ENCODE measurements at regions not wholly inside any gene's neighbourhood (a gene's known extent, or its start where the extent isn't known, plus 50 kb on each side); places are given as distances from the start of the nearest gene placed in this dataset.

- DNase-seq: no peak
Measured at GRCh38 chr3:19093084-19093483, 55.2 kb upstream of the KCNH8 start.

- DNase-seq: no peak
Measured at GRCh38 chr3:19077388-19077787, 70.9 kb upstream of the KCNH8 start.

DNA sequence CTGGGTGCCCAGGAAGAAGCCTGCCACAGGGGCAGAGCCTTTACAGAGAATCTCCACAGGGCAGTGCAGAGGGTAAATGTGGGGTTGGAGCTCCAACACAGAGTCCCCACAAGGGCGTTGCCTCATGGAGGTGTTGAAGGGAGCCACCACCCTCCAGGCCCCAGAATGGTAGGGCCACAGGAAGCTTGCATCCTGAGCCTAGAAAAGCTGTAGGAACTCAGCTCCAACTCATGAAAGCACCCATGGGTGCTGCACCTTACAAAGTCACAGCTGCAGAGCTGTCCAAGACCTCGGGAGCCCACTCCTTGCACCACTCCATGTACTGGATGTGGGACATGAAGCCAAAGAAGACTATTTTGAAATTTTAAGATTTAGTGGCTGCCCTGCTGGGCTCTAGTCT, 73.3 kb upstream of the KCNH8 start:
- no peak for DNase-seq

GRCh38 chr3:19074257-19074900, 73.9 kb upstream of the KCNH8 start:
- peak; percentile 20 to 52 (median 51) for DNase-seq

- no peak for DNase-seq
Measured at GRCh38 chr3:19073341-19074105, 74.8 kb upstream of the KCNH8 start.

DNA sequence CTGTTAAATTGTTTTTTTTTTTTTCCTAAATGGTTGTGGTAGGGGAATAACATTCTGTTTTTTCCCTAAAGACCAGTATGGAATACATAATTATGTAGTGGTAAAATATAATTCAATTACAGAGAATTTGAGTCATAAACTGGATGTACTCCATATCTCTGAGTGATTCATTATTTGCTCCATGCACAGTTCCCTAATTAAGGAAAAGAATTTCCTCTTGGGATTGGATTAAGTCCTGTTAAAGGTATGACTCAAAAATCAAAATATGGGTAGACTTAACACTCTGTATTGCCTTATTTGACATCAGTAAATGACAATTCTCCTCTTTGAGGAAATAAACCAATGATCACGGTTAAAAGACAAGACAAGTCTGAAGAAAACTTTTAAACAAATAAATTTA, 78.0 kb upstream of the KCNH8 start:
- no peak for DNase-seq

- peak in 2 of 3 donors; percentile 8 to 16 for DNase-seq
Measured at GRCh38 chr3:19065027-19065426, 83.3 kb upstream of the KCNH8 start.

GRCh38 chr3:19063936-19064335, 84.4 kb upstream of the KCNH8 start:
- no peak for DNase-seq

- no peak for DNase-seq
Measured at GRCh38 chr3:19060404-19060803, 87.9 kb upstream of the KCNH8 start.

- DNase-seq: no peak
Measured at GRCh38 chr3:19052874-19053273, 95.4 kb upstream of the KCNH8 start.

DNA sequence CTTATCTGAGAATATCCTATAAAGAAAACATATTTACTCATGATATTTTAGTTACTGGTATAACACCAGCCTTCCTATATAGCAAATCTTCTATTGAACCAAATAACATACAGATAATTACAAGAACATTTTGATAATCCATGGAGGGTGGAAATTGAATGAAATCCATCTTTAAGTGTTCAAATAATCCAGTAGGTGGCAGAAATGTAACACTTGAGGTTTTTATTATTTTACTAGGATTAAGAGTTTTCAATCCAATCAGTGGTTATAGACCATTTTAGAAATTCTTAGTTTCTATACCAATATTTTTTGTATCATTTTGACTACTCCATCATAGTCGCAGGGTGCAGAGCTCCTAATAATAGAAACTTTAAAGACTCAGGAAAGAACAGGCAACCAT, 101.9 kb upstream of the KCNH8 start:
- peak in 2 of 3 donors; percentile 26 to 40 for DNase-seq

DNA sequence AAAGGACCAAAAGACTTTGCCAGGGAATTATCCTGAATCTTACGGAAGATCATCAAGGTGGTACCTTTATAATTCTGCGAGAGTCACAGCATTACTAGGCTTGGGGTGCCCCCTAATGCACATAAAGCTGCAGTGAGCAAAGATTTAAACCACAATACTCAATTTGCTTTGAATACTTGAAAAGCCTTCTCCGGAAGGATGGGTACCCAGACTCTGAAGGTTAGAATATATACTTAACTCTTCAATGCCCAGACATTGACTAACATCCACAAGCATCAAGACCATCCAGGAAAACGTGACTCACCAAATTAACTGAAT, 117.8 kb upstream of the KCNH8 start:
- DNase-seq: no peak

DNA sequence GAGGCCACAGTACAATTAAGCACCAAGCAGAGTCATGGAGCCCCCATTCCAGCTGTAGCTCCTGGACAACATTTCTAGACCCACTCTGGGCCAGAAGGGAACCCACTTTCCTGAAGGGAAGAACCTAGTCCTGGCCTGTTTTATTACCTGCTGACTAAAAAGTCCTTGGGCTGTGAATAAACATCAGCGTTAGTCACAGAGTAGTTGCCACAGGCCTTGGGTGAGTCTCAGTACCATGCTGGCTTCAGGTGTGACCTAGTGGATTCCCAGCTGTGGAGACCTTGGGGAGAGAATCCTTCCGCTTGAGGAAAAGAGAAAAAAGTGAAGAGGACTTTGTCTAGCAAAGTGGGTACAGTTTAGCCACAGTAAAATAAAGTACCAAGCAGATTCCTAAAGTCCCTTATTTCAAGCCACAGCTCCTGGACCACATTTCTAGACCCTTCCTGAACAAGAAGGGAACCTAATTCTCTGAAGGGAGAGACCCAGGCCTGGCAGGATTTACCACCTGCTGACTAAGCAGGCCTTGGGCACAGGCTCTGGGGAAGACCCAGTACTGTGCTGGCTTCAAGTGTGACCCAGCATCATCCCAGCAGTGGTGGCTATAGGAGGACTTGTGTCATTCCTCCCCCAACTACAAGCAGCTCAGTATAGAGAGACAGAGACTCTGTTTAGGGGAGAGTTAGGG, 118.3 kb upstream of the KCNH8 start:
- DNase-seq: no peak

DNA sequence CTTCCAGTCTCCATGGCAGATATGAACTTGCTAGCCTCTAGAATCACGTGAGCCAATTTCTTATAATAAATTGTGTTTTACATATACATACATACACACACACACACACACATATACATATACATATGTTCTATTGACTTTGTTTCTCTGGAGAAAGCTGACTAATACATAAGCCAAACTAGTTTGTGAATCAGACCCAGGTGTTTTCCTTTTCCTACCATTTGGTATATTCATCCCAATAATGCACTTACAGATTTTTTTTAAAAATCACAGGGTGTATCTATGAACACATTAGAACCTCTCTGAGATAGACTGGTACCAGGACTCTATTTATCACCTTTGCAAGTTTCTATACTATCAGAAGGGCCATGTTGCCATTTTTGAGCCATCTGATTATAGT, 122.9 kb upstream of the KCNH8 start:
- DNase-seq: no peak

GRCh38 chr3:19022546-19022945, 125.8 kb upstream of the KCNH8 start:
- no peak for DNase-seq

- no peak for DNase-seq
Measured at GRCh38 chr3:19016851-19017250, 131.5 kb upstream of the KCNH8 start.

DNA sequence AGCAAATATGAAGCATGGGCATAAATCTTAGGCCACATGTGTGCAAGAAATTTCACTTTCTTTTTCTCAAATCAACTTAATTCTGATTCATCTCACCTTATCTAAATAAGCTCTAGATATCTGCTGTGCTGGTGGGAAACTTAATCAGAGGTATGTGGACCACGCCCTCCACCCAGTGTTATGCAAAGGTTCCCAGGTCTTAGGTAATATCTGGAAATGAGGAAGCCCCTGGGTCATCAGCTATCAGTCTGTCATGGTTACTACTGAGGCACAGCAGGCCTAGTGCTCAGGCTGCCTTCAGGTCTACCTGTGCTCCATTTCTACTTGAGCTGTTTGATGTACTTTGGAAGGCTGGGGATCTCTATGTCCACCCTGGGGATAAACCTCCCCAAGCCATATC, 134.4 kb upstream of the KCNH8 start:
- DNase-seq: no peak

- DNase-seq: no peak
Measured at GRCh38 chr3:19012846-19013245, 135.5 kb upstream of the KCNH8 start.

DNA sequence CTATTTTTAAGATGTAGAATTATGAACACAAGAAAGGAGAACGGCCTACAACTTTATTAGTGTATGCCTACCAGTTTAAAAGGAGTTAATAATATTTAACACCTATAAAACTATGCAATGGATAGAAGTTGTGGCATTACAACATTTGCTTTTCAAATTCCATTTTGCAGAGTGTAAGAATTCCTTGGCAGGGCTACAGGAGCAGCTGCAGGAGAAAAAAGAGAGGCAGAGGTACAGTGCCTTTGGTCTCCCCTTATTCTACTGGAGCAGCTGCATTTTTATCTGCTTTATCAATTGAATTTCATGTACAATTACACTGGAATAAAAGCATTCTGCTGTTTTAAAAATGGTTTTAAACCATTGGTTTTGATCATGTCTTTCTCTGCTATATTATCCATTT, 145.7 kb upstream of the KCNH8 start:
- DNase-seq: no peak

DNA sequence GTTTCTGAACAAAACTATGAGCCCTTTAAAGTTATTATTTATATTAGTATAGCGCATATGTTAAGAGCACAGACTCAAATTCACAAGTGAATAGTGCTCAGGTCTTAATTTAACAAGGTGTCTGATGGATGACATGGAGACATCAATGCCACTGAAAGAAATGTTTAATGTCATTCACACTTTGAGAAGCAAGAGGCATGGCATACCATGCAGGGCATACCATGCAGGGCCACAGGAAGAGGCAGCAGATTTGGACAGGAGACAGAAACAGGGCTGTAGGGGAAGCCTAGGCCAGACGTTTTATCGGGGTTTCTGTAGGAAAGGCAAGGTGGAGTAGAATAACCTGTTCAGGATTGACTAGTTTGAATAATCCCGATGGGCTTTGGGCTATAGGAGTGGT, 150.2 kb upstream of the KCNH8 start:
- DNase-seq: no peak

GRCh38 chr3:18992709-18993108, 155.6 kb upstream of the KCNH8 start:
- no peak for DNase-seq

DNA sequence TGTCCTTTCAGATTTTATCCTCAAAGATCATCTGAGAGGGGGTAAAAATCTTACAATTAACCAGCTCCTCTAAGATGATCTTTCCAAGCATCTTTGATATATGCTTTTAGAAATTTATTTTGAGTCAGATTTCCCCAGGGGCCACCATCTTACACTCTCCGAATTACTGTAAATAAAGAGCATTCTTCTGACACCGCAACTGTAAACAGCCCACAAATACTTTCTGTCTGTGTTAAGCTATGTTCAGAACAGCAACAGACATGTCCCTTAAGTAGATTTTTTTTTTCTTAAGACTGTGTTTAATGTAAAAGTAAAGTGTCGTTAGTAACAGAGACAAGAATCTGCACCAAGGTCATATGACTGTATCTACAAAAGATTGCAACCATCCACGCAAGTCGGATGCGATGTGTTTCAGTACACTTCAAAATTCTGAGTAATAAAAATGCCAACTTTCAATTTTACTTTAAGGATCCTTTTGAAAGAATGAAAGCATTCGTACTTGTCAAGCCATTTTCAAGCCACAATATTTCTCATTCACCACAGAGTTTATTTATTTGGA, 159.0 kb upstream of the KCNH8 start:
- no peak for DNase-seq

DNA sequence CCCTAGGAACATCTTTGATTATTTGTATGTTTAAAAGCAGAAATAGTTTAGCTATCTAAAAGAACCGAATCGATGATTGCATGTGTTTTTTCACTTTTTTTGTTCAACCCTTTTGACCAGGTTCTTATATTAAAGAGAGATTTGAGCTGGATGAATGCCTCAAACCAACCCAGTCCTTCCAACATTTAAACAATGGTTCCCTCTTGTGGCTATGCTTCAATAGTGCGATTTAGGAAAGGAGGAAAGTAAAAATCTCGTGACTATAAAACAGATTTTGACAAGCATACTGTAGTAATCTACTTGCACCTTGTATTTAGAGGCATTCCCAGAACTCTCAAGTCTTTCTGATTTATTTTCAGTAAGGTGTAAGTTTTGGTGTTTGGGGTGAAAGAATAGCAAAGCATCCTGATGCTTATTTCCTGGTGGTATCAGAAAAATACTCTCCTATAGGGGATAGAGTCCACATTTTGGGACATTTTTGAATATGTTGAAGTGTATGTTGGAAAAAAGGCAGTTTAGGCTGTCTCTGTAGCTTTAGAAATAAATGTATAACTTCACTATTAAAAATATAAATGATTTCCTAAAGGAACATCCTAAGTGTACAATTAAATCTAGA, 159.6 kb upstream of the KCNH8 start:
- peak; percentile 12 to 41 (median 30) for DNase-seq
